HEK293 (cell line): ENCODE measurements at regions not wholly inside any gene's neighbourhood (a gene's known extent, or its start where the extent isn't known, plus 50 kb on each side); places are given as distances from the start of the nearest gene placed in this dataset.

Source experiments
- CTCF ChIA-PET: fragments of 350-600 bp; formaldehyde crosslinking; extraction: SDS; loops from one replicate; lab custom pipeline; 2021; ENCODE audit warnings: antibody characterized with exemption; lab: Yijun Ruan, JAX
- POLR2A ChIA-PET: fragments of 300-600 bp; formaldehyde crosslinking; extraction: SDS; loops from one replicate; lab custom pipeline; 2020; ENCODE audit warnings: antibody characterized with exemption, inconsistent platforms; lab: Yijun Ruan, JAX
- H3K27ac ChIP-seq: fragments of 200-500 bp; sonication (Bioruptor generic); 2 replicates; pipeline ENCODE4 v1.5.1; 2014; ENCODE audit warnings: low read depth, low read length, control low read depth, inconsistent platforms; ENCODE audit errors: extremely low read depth
- H3K36me3 ChIP-seq, 2 experiments: fragments of 200-500 bp in 1 of 2; sonication (Bioruptor generic) in 1 of 2; 1 replicate in 1 of 2; 2 replicates in 1 of 2; pipeline ENCODE4 v1.5.1; 2014 to 2017; ENCODE audit warnings: inconsistent platforms in 2 of 2, low read length in 2 of 2; ENCODE audit not compliant: control insufficient read depth in 2 of 2, insufficient read depth in 1 of 2
- H3K4me1 ChIP-seq: fragments of 200-500 bp; sonication (Bioruptor generic); 2 replicates; pipeline ENCODE4 v1.5.1; 2014; ENCODE audit warnings: mild to moderate bottlenecking, low read length, inconsistent platforms; ENCODE audit not compliant: control insufficient read depth, insufficient read depth
- H3K4me3 ChIP-seq: 2 replicates; pipeline ENCODE4 v1.5.1; 2011; ENCODE audit warnings: low read depth, mild to moderate bottlenecking, control low read depth, low read length, moderate library complexity
- H3K9me3 ChIP-seq: fragments of 200-500 bp; sonication (Bioruptor generic); 2 replicates; pipeline ENCODE4 v1.5.1; 2014; ENCODE audit warnings: low read depth, low read length, inconsistent platforms; ENCODE audit not compliant: control insufficient read depth, insufficient read depth
- HOXA7 ChIP-seq: sonication (generic); formaldehyde crosslinking; IDR thresholded peaks from 2 replicates; pipeline ENCODE4 v1.8.1; 2022; ENCODE audit warnings: missing genetic modification reagents, borderline replicate concordance
- HOXC10 ChIP-seq: sonication (generic); formaldehyde crosslinking; IDR thresholded peaks from 2 replicates; pipeline ENCODE4 v1.8.1; 2023; ENCODE audit warnings: mild to moderate bottlenecking, missing genetic modification reagents
- INSM2 ChIP-seq: fragments of 450-650 bp; formaldehyde crosslinking; IDR thresholded peaks from 2 replicates; pipeline ENCODE4 v1.5.1; 2016; ENCODE audit warnings: missing biosample characterization, missing genetic modification characterization
- KLF10 ChIP-seq: fragments of 450-650 bp; IDR thresholded peaks from 2 replicates; pipeline ENCODE4 v1.5.1; 2018; ENCODE audit warnings: missing biosample characterization, mild to moderate bottlenecking, missing genetic modification characterization
- KLF7 ChIP-seq: fragments of 450-650 bp; formaldehyde crosslinking; IDR thresholded peaks from 2 replicates; pipeline ENCODE4 v1.5.1; 2016; ENCODE audit warnings: missing biosample characterization, missing genetic modification characterization, borderline replicate concordance
- KLF8 ChIP-seq: fragments of 450-650 bp; formaldehyde crosslinking; IDR thresholded peaks from 2 replicates; pipeline ENCODE4 v1.5.1; 2016; ENCODE audit warnings: missing biosample characterization, missing genetic modification characterization
- MEIS1 ChIP-seq: sonication (generic); formaldehyde crosslinking; IDR thresholded peaks from 2 replicates; pipeline ENCODE4 v1.8.1; 2022; ENCODE audit warnings: missing genetic modification reagents, mild to moderate bottlenecking, borderline replicate concordance
- REPIN1 ChIP-seq: fragments of 450-650 bp; formaldehyde crosslinking; IDR thresholded peaks from 2 replicates; pipeline ENCODE4 v1.5.1; 2017; ENCODE audit warnings: missing biosample characterization, missing genetic modification characterization, low read depth
- SALL2 ChIP-seq: fragments of 450-650 bp; formaldehyde crosslinking; IDR thresholded peaks from 2 replicates; pipeline ENCODE4 v1.5.0; 2017; ENCODE audit warnings: missing biosample characterization, mild to moderate bottlenecking, missing genetic modification characterization, borderline replicate concordance
- SCRT2 ChIP-seq: fragments of 450-650 bp; formaldehyde crosslinking; IDR thresholded peaks from 2 replicates; pipeline ENCODE4 v1.5.1; 2016; ENCODE audit warnings: missing biosample characterization, missing genetic modification characterization
- SP7 ChIP-seq: fragments of 450-650 bp; formaldehyde crosslinking; IDR thresholded peaks from 2 replicates; pipeline ENCODE4 v1.5.1; 2016; ENCODE audit warnings: missing biosample characterization, missing genetic modification characterization
- ZBTB1 ChIP-seq: fragments of 450-650 bp; formaldehyde crosslinking; IDR thresholded peaks from 2 replicates; pipeline ENCODE4 v1.5.1; 2016; ENCODE audit warnings: missing biosample characterization, missing genetic modification characterization
- ZBTB21 ChIP-seq: fragments of 450-650 bp; formaldehyde crosslinking; IDR thresholded peaks from 2 replicates; pipeline ENCODE4 v1.5.1; 2017; ENCODE audit warnings: missing biosample characterization, missing genetic modification characterization
- ZNF155 ChIP-seq: fragments of 450-650 bp; formaldehyde crosslinking; IDR thresholded peaks from 2 replicates; pipeline ENCODE4 v1.5.1; 2016; ENCODE audit warnings: missing biosample characterization, missing genetic modification characterization
- ZNF174 ChIP-seq: fragments of 450-650 bp; formaldehyde crosslinking; IDR thresholded peaks from 2 replicates; pipeline ENCODE4 v1.5.0; 2017; ENCODE audit warnings: missing biosample characterization, mild to moderate bottlenecking, missing genetic modification characterization
- ZNF175 ChIP-seq: fragments of 450-650 bp; formaldehyde crosslinking; IDR thresholded peaks from 2 replicates; pipeline ENCODE4 v1.5.1; 2016; ENCODE audit warnings: missing biosample characterization, missing genetic modification characterization
- ZNF214 ChIP-seq: fragments of 450-650 bp; formaldehyde crosslinking; IDR thresholded peaks from 2 replicates; pipeline ENCODE4 v1.5.1; 2017; ENCODE audit warnings: missing biosample characterization, mild to moderate bottlenecking, missing genetic modification characterization, borderline replicate concordance
- ZNF239 ChIP-seq: fragments of 450-650 bp; formaldehyde crosslinking; IDR thresholded peaks from 2 replicates; pipeline ENCODE4 v1.5.1; 2016; ENCODE audit warnings: missing biosample characterization, missing genetic modification characterization
- ZNF302 ChIP-seq: fragments of 450-650 bp; formaldehyde crosslinking; IDR thresholded peaks from 2 replicates; pipeline ENCODE4 v1.5.1; 2016; ENCODE audit warnings: missing biosample characterization, missing genetic modification characterization, low read depth
- ZNF324 ChIP-seq: fragments of 450-650 bp; formaldehyde crosslinking; IDR thresholded peaks from 2 replicates; pipeline ENCODE4 v1.5.1; 2016; ENCODE audit warnings: missing biosample characterization, missing genetic modification characterization
- ZNF362 ChIP-seq: fragments of 450-650 bp; formaldehyde crosslinking; IDR thresholded peaks from 2 replicates; pipeline ENCODE4 v1.5.1; 2016; ENCODE audit warnings: missing biosample characterization, missing genetic modification characterization
- ZNF514 ChIP-seq: fragments of 450-650 bp; formaldehyde crosslinking; IDR thresholded peaks from 2 replicates; pipeline ENCODE4 v1.5.1; 2016; ENCODE audit warnings: missing biosample characterization, missing genetic modification characterization
- ZNF521 ChIP-seq: fragments of 450-650 bp; formaldehyde crosslinking; IDR thresholded peaks from 2 replicates; pipeline ENCODE4 v1.5.1; 2017; ENCODE audit warnings: missing biosample characterization, mild to moderate bottlenecking, missing genetic modification characterization
- ZNF555 ChIP-seq: fragments of 450-650 bp; formaldehyde crosslinking; conservative IDR thresholded peaks from 2 replicates; pipeline ENCODE4 v1.5.1; 2017; ENCODE audit warnings: missing biosample characterization, mild to moderate bottlenecking, missing genetic modification characterization, inconsistent platforms
- ZNF571 ChIP-seq: fragments of 450-650 bp; formaldehyde crosslinking; IDR thresholded peaks from 2 replicates; pipeline ENCODE4 v1.5.0; 2017; ENCODE audit warnings: missing biosample characterization, missing genetic modification characterization
- ZNF621 ChIP-seq: fragments of 450-650 bp; formaldehyde crosslinking; IDR thresholded peaks from 2 replicates; pipeline ENCODE4 v1.5.1; 2017; ENCODE audit warnings: missing biosample characterization, missing genetic modification characterization
- ZNF626 ChIP-seq: fragments of 450-650 bp; sonication (Bioruptor Pico); formaldehyde crosslinking; IDR thresholded peaks from 2 replicates; pipeline ENCODE4 v1.5.1; 2018; ENCODE audit warnings: missing biosample characterization, missing genetic modification characterization, inconsistent platforms
- ZNF639 ChIP-seq: fragments of 450-650 bp; formaldehyde crosslinking; IDR thresholded peaks from 2 replicates; pipeline ENCODE4 v1.5.1; 2016; ENCODE audit warnings: missing biosample characterization, missing genetic modification characterization
- ZNF677 ChIP-seq: fragments of 450-650 bp; IDR thresholded peaks from 2 replicates; pipeline ENCODE4 v1.5.0; 2018; ENCODE audit warnings: missing biosample characterization, mild to moderate bottlenecking, missing genetic modification characterization, moderate library complexity
- ZNF776 ChIP-seq: fragments of 450-650 bp; formaldehyde crosslinking; IDR thresholded peaks from 2 replicates; pipeline ENCODE4 v1.5.0; 2017; ENCODE audit warnings: missing biosample characterization, missing genetic modification characterization, borderline replicate concordance

GRCh38 chr5:23223846-23224245 is 283.6 kb upstream of the PRDM9 start (continued):
- TF ChIP-seq ZNF362 (tag by site-specific recombination) = no peak
- no peak for TF ChIP-seq ZNF175 (tag by site-specific recombination)
- no peak for TF ChIP-seq REPIN1
- TF ChIP-seq ZBTB21 (tag by site-specific recombination) = no peak
- TF ChIP-seq ZNF214 (tag by site-specific recombination) = no peak
- no peak for TF ChIP-seq ZNF571 (tag by site-specific recombination)
- TF ChIP-seq ZNF626 = no peak
- TF ChIP-seq MEIS1 (CRISPR knock-in tag) = no peak
- no peak for TF ChIP-seq SALL2
- TF ChIP-seq ZNF302 (tag by site-specific recombination) = no peak
- no peak for TF ChIP-seq ZBTB1
- no peak for TF ChIP-seq ZNF639 (tag by site-specific recombination)

GRCh38 chr5:23221831-23222230 is 285.6 kb upstream of the PRDM9 start:
- POLR2A ChIA-PET = no interaction called here
- CTCF ChIA-PET = interaction anchor here (2.2 kb wide), 1 partner anchor 13 kb away, joined by 10 read pairs; no protein-coding TSS in a partner anchor

GRCh38 chr5:23217159-23217558 is 290.2 kb upstream of the PRDM9 start:
- H3K27ac ChIP-seq = no peak overlapping the region
- ChIA-PET POLR2A (no interaction called here), CTCF (interaction anchor here (1.4 kb wide), 1 partner anchor 8 kb away, joined by 6 read pairs; no protein-coding TSS in a partner anchor)
- H3K4me3 ChIP-seq = no peak overlapping the region
- H3K9me3 ChIP-seq = no peaks in the 10 kb centered on the region
- no peaks in the 10 kb centered on the region for H3K36me3 ChIP-seq
- no peaks in the 10 kb centered on the region for H3K4me1 ChIP-seq
- TF ChIP-seq KLF8 (tag by site-specific recombination) (no peak), HOXC10 (no peak), ZNF776 (tag by site-specific recombination) (no peak), KLF10 (tag by site-specific recombination) (no peak), INSM2 (tag by site-specific recombination) (no peak), ZNF621 (tag by site-specific recombination) (no peak), ZNF174 (tag by site-specific recombination) (no peak), ZNF155 (no peak), ZNF239 (no peak), ZNF521 (tag by site-specific recombination) (no peak), HOXA7 (CRISPR knock-in tag) (no peak), ZNF677 (tag by site-specific recombination) (no peak), SCRT2 (tag by site-specific recombination) (no peak), REPIN1 (no peak), ZNF324 (tag by site-specific recombination) (no peak), KLF7 (tag by site-specific recombination) (no peak), ZNF626 (no peak), SP7 (no peak), SALL2 (no peak)

More at GRCh38 chr5:23221831-23222230, 285.6 kb upstream of the PRDM9 start:
- H3K27ac ChIP-seq = no peak overlapping the region
- no peaks in the 10 kb centered on the region for H3K4me1 ChIP-seq
- TF ChIP-seq ZNF555 (tag by site-specific recombination) (no peak), ZNF514 (no peak)
- H3K36me3 ChIP-seq = no peaks in the 10 kb centered on the region
- no peak overlapping the region for H3K4me3 ChIP-seq
- H3K9me3 ChIP-seq = no peaks in the 10 kb centered on the region
